ENCODE measurements at regions not wholly inside any gene's neighbourhood (a gene's known extent, or its start where the extent isn't known, plus 50 kb on each side); places are given as distances from the start of the nearest gene placed in this dataset.
"Not testable (repeated sequence)": the region's sequence is repeated elsewhere in the genome, so short reads cannot be mapped to it uniquely, and the experiment has no call there.

DNA sequence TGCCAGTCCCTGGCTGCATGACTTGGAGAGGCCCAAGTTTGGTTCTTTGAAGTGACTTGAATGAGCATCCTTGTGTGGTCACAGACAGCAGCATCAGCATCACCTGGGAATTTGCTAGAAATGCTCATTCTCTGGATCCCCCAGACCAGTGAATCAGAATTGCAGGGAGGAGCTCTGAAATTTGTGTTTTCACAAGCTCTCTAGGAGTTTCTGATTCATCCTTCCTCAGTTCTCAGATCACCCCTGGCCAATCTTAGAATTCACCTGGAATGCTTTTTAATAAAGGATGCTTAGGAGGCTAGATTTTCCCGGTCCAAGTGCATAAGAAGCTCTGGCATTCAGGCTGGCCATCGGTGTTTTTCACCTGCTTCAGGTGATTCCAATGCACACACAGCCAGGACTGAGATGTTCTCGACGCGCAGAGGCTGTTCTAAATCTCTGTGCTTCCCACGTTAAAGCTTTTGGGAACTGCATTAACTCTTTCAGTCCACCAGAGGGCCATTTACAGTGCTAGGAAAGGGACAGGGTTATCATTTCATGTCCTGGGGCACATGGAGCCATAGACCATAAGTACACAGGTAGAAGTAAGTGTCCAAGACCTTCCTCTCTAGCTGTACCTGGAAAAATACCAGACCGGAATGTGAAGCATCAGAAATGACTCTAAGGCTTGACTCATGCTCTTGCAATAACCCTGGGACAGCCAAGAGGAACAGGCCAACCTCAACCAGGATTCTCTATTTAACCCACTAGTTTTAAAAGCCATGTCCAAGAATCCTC, 85.7 kb upstream of the XYLT1 start:
- Histone ChIP-seq H3K27ac (no peak overlapping the region), H3K36me3 (ENCODE audit: insufficient read depth, low read length) (no peaks in the 10 kb centered on the region), H3K4me3 (no peak overlapping the region), H3K9me3 (ENCODE audit: low read depth, low read length) (no peaks in the 10 kb centered on the region), H3K9ac (ENCODE audit: insufficient read length) (no peak overlapping the region)
- no peak for DNase-seq (ENCODE audit: low read depth, low spot score)
- TF ChIP-seq POLR2AphosphoS5 (IDR thresholded peaks at IDR 0.05; ENCODE audit: borderline replicate concordance, low read depth, low read length): no peak
- no peak for TF ChIP-seq FOXP2 (optimal IDR thresholded peaks at IDR 0.05; ENCODE audit: control extremely low read depth, extremely low read length, insufficient read depth)
- no peak for TF ChIP-seq EZH2 (IDR thresholded peaks at IDR 0.05)

DNA sequence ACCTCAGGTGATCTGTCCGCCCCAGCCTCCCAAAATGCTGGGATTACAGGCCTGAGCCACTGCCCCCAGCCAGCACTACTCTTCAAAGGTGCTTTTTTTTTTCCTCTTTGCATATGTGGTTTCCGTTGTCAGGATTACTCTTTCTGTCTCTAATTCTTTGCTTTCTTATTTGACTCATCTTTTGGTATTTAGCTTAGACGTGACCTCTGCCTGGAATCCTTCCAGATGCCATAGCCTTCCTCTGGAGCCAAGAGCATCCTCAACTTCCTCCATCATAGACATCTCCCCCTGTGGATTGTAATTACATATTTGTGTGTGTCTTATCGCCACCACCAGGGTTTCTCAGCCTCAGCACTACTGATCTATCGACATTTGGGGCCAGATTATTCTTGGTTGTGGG, 84.4 kb upstream of the XYLT1 start:
- TF ChIP-seq EZH2 (IDR thresholded peaks at IDR 0.05) (no peak), POLR2AphosphoS5 (IDR thresholded peaks at IDR 0.05; ENCODE audit: borderline replicate concordance, low read depth, low read length) (no peak)
- no peak overlapping the region for H3K27ac ChIP-seq
- H3K9ac ChIP-seq (ENCODE audit: insufficient read length): no peak overlapping the region
- DNase-seq (ENCODE audit: low read depth, low spot score): no peak
- no peaks in the 10 kb centered on the region for H3K36me3 ChIP-seq (ENCODE audit: insufficient read depth, low read length)
- no peak overlapping the region for H3K4me3 ChIP-seq
- H3K9me3 ChIP-seq (ENCODE audit: low read depth, low read length): no peaks in the 10 kb centered on the region

DNA sequence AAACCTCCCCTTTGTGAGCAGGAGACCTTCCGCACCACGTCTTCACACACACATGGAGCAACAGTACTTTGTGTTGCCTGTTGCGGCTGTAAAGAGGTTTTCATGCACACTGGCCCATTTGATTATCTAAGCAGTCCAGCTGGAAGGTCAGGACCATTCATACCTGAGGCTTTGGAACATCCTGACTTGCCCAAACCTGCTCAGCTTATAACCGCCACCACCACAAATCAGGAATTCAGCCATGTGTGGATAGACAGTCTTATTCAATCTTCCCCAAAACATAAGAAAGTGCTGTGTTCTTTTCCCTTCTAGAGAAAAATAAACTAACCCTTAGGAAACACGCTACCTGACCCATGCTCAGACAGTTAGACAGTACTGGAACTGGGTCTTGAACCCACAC, 81.6 kb upstream of the XYLT1 start:
- Histone ChIP-seq H3K9me3 (ENCODE audit: low read depth, low read length) (no peaks in the 10 kb centered on the region), H3K4me3 (no peak overlapping the region), H3K9ac (ENCODE audit: insufficient read length) (no peak overlapping the region), H3K36me3 (ENCODE audit: insufficient read depth, low read length) (no peaks in the 10 kb centered on the region), H3K27ac (no peak overlapping the region)
- DNase-seq (ENCODE audit: low read depth, low spot score): no peak
- TF ChIP-seq EZH2 (IDR thresholded peaks at IDR 0.05): no peak
- no peak for TF ChIP-seq POLR2AphosphoS5 (IDR thresholded peaks at IDR 0.05; ENCODE audit: borderline replicate concordance, low read depth, low read length)
- TF ChIP-seq FOXP2 (optimal IDR thresholded peaks at IDR 0.05; ENCODE audit: control extremely low read depth, extremely low read length, insufficient read depth): no peak

DNA sequence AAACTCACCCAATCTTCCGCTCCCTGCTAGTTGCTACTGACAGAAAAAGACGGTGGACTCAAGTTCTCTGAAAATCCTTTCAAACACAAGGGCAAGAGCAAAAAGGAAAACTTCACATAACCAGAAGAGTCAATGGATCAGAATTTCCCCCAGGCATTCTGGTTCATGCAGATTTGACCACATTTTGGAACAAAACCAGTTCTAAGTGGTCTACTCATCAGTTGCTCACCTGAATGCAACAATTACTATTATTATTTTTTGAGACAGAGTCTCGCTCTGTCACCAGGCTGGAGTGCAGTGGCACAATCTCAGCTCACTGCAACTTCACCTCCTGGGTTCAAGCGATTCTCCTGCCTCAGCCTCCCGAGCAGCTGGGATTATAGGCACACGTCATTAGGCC, 80.9 kb upstream of the XYLT1 start:
- not testable (repeated sequence) for H3K4me3 ChIP-seq; H3K9ac ChIP-seq (ENCODE audit: insufficient read length); DNase-seq (ENCODE audit: low read depth, low spot score); H3K36me3 ChIP-seq (ENCODE audit: insufficient read depth, low read length); H3K9me3 ChIP-seq (ENCODE audit: low read depth, low read length); H3K27ac ChIP-seq

DNA sequence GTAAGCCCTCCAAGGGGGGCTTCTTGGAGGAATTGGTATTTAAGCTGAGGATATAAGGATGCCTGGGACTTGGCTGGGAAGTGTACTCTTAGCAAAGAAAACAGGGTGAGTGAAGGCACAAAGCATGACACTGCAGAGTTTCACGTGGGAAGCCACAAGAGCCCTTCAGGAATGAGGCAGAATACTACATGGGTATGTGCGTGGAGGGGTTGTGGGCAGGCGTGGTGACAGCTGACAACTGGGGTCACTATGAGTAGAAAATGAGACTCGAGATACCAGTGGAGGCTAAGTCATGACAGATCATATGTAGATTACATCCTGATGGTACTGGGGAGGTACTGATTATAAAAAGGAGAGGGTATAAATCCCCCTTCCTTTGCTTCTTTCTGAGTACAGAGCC, 78.1 kb upstream of the XYLT1 start:
- Histone ChIP-seq H3K36me3 (ENCODE audit: insufficient read depth, low read length) (no peaks in the 10 kb centered on the region), H3K27ac (no peak overlapping the region), H3K4me3 (no peak overlapping the region), H3K9ac (ENCODE audit: insufficient read length) (no peak overlapping the region), H3K9me3 (ENCODE audit: low read depth, low read length) (no peaks in the 10 kb centered on the region)
- no peak for DNase-seq (ENCODE audit: low read depth, low spot score)
- TF ChIP-seq EZH2 (IDR thresholded peaks at IDR 0.05): no peak
- no peak for TF ChIP-seq POLR2AphosphoS5 (IDR thresholded peaks at IDR 0.05; ENCODE audit: borderline replicate concordance, low read depth, low read length)
- no peak for TF ChIP-seq FOXP2 (optimal IDR thresholded peaks at IDR 0.05; ENCODE audit: control extremely low read depth, extremely low read length, insufficient read depth)

DNA sequence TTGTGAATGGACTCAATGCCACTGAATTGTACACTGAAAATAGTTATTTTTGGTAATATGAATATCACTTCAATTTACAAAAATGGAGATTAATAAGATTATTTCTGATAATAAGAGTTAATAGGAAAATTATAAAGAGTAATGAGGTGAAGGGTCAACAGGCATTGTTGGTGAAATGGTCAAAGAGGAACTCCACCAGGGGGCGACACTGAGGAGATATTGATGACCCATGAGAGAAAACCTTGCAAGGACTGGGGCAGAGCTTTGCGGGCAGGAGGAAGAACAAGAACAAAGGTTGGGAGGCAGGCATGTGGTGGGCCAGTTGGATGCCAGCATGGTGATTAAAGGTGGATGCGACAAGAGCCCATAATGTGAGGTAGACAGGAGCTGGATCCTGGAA, 74.0 kb upstream of the XYLT1 start:
- H3K9me3 ChIP-seq (ENCODE audit: low read depth, low read length): no peaks in the 10 kb centered on the region
- no peak for TF ChIP-seq POLR2AphosphoS5 (IDR thresholded peaks at IDR 0.05; ENCODE audit: borderline replicate concordance, low read depth, low read length)
- TF ChIP-seq FOXP2 (optimal IDR thresholded peaks at IDR 0.05; ENCODE audit: control extremely low read depth, extremely low read length, insufficient read depth): no peak
- no peak for TF ChIP-seq EZH2 (IDR thresholded peaks at IDR 0.05)
- DNase-seq (ENCODE audit: low read depth, low spot score): no peak

DNA sequence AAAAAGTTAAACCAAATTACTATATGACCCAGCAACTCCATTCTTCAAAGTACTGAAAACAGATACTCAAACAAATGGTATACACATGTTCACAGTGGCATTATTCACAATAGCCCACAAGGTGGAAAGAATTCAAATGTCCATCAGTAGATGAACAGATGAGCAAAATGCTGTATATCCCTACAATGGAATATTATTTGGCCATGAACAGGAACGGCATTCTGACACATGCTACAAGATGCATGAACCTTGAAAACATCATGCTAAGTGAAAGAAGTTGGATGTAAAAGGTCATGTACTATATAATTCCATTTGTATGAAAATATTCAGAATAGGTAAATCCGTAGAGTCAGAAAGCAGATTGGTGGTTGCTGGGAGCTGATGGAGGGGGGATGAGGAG, 73.5 kb upstream of the XYLT1 start:
- Histone ChIP-seq H3K9ac (ENCODE audit: insufficient read length) (no peak overlapping the region), H3K9me3 (ENCODE audit: low read depth, low read length) (no peaks in the 10 kb centered on the region), H3K4me3 (no peak overlapping the region), H3K27ac (no peak overlapping the region), H3K36me3 (ENCODE audit: insufficient read depth, low read length) (no peaks in the 10 kb centered on the region)
- TF ChIP-seq FOXP2 (optimal IDR thresholded peaks at IDR 0.05; ENCODE audit: control extremely low read depth, extremely low read length, insufficient read depth): no peak
- no peak for TF ChIP-seq POLR2AphosphoS5 (IDR thresholded peaks at IDR 0.05; ENCODE audit: borderline replicate concordance, low read depth, low read length)
- TF ChIP-seq EZH2 (IDR thresholded peaks at IDR 0.05): no peak
- no peak for DNase-seq (ENCODE audit: low read depth, low spot score)

More for the DNA sequence above, 74.0 kb upstream of the XYLT1 start:
- H3K36me3 ChIP-seq (ENCODE audit: insufficient read depth, low read length): no peaks in the 10 kb centered on the region
- H3K9ac ChIP-seq (ENCODE audit: insufficient read length): no peak overlapping the region
- no peak overlapping the region for H3K27ac ChIP-seq
- no peak overlapping the region for H3K4me3 ChIP-seq

DNA sequence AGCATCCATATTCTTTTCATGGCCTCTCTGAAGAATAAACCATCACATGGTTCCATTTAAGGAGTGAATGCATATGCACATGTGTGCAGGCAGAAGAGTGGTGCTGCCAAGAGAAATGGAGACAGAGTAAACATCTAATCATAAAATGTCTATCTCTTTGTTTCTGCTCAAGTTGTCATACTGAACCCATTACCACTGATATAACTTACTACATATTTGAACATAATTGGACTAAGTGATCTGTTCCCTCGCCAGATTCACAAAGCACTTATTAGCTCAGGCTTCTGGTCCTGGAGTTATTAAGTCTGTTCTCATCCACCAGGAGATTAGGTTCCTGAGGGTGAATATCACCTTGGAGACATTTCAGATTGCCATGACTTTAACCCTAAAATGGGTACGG, 72.3 kb upstream of the XYLT1 start:
- no peak for TF ChIP-seq FOXP2 (optimal IDR thresholded peaks at IDR 0.05; ENCODE audit: control extremely low read depth, extremely low read length, insufficient read depth)
- Histone ChIP-seq H3K4me3 (no peak overlapping the region), H3K9ac (ENCODE audit: insufficient read length) (no peak overlapping the region), H3K36me3 (ENCODE audit: insufficient read depth, low read length) (no peaks in the 10 kb centered on the region), H3K9me3 (ENCODE audit: low read depth, low read length) (no peaks in the 10 kb centered on the region), H3K27ac (no peak overlapping the region)
- no peak for DNase-seq (ENCODE audit: low read depth, low spot score)

DNA sequence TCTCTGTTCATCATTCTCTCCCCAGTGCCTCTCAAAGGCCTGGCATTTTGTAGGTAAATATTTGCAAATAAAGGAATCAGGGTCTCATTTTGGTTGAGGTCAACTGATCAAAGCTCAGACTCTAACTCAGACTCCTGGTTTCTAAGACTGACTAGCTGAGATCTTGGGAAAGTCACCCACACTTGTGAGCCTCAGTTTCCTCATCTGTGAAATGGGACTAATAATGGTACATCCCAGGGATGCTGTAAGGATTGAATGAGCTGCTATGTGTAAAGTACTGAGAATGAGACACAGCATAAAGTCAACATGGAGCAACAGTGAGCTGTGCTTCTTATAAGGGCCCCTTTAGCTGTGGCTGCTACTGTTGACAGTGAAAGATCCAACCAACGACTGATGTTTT, 70.6 kb upstream of the XYLT1 start:
- Histone ChIP-seq H3K9me3 (ENCODE audit: low read depth, low read length) (no peaks in the 10 kb centered on the region), H3K36me3 (ENCODE audit: insufficient read depth, low read length) (no peaks in the 10 kb centered on the region), H3K4me3 (no peak overlapping the region), H3K9ac (ENCODE audit: insufficient read length) (no peak overlapping the region), H3K27ac (no peak overlapping the region)
- no peak for DNase-seq (ENCODE audit: low read depth, low spot score)
- TF ChIP-seq EZH2 (IDR thresholded peaks at IDR 0.05) (no peak), FOXP2 (optimal IDR thresholded peaks at IDR 0.05; ENCODE audit: control extremely low read depth, extremely low read length, insufficient read depth) (no peak), POLR2AphosphoS5 (IDR thresholded peaks at IDR 0.05; ENCODE audit: borderline replicate concordance, low read depth, low read length) (no peak)

All from SK-N-MC (cell line).